Calu3 (cell line): ENCODE measurements at regions not wholly inside any gene's neighbourhood (a gene's known extent, or its start where the extent isn't known, plus 50 kb on each side); places are given as distances from the start of the nearest gene placed in this dataset.
"Not testable (repeated sequence)": the region's sequence is repeated elsewhere in the genome, so short reads cannot be mapped to it uniquely, and the experiment has no call there.

Experiments
- BruUV-seq: library from RNA; stranded (reverse); fragments of 400-500 nt; replicated peaks from 2 replicates; lab custom pipeline; 2021; lab: Mats Ljungman, UMichigan
- CTCF ChIA-PET: fragments of 300-600 bp; sonication (Branson Sonifier 250); formaldehyde crosslinking; loops from one replicate; lab custom pipeline; 2022; ENCODE audit warnings: antibody characterized with exemption; lab: Charles Lee
- DNase-seq: peaks from one replicate; pipeline ENCODE4 v3.0.0; 2022
- H3K27ac Mint-ChIP-seq: one replicate; pipeline ENCODE4 v1.8.0; 2022; ENCODE audit warnings: mixed read lengths; ENCODE audit not compliant: unreplicated experiment
- H3K27me3 Mint-ChIP-seq: one replicate; pipeline ENCODE4 v1.8.0; 2022; ENCODE audit warnings: mixed read lengths; ENCODE audit not compliant: unreplicated experiment
- H3K36me3 Mint-ChIP-seq: one replicate; pipeline ENCODE4 v1.8.0; 2022; ENCODE audit warnings: mild to moderate bottlenecking, moderate library complexity, mixed read lengths; ENCODE audit not compliant: insufficient read depth, unreplicated experiment
- H3K4me1 Mint-ChIP-seq: one replicate; pipeline ENCODE4 v1.8.0; 2022; ENCODE audit warnings: mild to moderate bottlenecking, low read depth, mixed read lengths; ENCODE audit not compliant: unreplicated experiment
- H3K4me3 Mint-ChIP-seq: one replicate; pipeline ENCODE4 v1.8.0; 2022; ENCODE audit warnings: mild to moderate bottlenecking, low read depth, moderate library complexity, mixed read lengths; ENCODE audit not compliant: unreplicated experiment
- H3K9me3 Mint-ChIP-seq: one replicate; pipeline ENCODE4 v1.8.0; 2022; ENCODE audit warnings: low read depth, mixed read lengths; ENCODE audit not compliant: unreplicated experiment
- intact Hi-C: fragments of 100-400 bp; cut with micrococcal nuclease; formaldehyde crosslinking; loops from one replicate; pipeline ENCODE4 v1.10.0; 2022; ENCODE audit not compliant: unreplicated experiment
- TF ChIP-seq, protein P1 (sequence below): fragments of 200-600 bp; IDR thresholded peaks from one replicate; pipeline ENCODE4 v1.8.0; 2022; ENCODE audit warnings: antibody characterized with exemption; ENCODE audit not compliant: unreplicated experiment

DNA sequence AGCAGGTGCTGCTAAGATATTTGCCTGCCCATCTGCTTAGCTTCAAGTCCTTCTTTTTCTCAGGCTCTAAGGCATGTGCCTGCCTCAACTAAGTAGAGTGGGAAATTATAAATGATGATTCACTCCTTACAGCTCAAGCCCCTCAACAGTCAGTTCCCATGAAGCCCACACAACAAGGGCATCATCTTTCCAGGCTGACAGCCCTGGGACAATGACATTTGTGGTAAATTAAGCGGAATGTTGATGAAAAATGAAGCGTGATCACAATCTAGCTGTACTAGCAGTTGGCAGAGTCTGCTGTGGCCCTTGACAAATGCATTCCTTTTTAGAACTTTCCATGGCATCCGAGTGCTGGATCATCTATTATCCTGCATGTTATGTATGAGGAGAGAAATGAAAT, 548.6 kb downstream of the KIF4B start:
- no peak for DNase-seq
- Mint-ChIP-seq H3K4me3 (no peak overlapping the region), H3K4me1 (no peaks in the 10 kb centered on the region), H3K27me3 (no peaks in the 10 kb centered on the region), H3K36me3 (no peaks in the 10 kb centered on the region), H3K27ac (no peak overlapping the region), H3K9me3 (peaks cover 28% of the 10 kb centered on the region)
- CTCF ChIA-PET, result interaction anchor here (0.6 kb wide), 1 partner anchor 641 kb away, joined by 3 read pairs; no protein-coding TSS in a partner anchor
- TF ChIP-seq, protein P1, sequence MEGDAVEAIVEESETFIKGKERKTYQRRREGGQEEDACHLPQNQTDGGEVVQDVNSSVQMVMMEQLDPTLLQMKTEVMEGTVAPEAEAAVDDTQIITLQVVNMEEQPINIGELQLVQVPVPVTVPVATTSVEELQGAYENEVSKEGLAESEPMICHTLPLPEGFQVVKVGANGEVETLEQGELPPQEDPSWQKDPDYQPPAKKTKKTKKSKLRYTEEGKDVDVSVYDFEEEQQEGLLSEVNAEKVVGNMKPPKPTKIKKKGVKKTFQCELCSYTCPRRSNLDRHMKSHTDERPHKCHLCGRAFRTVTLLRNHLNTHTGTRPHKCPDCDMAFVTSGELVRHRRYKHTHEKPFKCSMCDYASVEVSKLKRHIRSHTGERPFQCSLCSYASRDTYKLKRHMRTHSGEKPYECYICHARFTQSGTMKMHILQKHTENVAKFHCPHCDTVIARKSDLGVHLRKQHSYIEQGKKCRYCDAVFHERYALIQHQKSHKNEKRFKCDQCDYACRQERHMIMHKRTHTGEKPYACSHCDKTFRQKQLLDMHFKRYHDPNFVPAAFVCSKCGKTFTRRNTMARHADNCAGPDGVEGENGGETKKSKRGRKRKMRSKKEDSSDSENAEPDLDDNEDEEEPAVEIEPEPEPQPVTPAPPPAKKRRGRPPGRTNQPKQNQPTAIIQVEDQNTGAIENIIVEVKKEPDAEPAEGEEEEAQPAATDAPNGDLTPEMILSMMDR, result no peak
- no TSS peak for BruUV-seq
- intact Hi-C loops, result no loop called here

DNA sequence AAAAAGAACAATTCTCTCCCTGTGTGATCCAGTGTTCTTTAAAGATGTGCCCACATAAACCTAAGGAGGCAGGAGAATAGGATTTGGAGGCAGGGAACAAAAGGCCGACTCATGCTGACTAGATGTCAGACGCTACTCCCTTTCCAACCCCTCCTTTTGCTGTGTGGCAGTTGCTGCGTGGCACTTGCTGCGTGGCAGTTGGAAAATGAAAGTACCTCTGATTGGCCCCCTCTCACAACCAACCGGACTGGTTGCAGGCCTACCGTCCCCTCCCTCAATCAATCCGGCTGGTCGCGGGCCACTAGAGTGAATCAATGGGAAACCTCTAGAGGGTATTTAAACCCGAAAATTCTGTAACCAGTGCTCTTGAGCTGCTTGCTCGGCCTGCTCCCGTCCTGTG, 551.0 kb downstream of the KIF4B start:
- H3K36me3 Mint-ChIP-seq, result no peaks in the 10 kb centered on the region
- CTCF ChIA-PET, result no interaction called here

DNA sequence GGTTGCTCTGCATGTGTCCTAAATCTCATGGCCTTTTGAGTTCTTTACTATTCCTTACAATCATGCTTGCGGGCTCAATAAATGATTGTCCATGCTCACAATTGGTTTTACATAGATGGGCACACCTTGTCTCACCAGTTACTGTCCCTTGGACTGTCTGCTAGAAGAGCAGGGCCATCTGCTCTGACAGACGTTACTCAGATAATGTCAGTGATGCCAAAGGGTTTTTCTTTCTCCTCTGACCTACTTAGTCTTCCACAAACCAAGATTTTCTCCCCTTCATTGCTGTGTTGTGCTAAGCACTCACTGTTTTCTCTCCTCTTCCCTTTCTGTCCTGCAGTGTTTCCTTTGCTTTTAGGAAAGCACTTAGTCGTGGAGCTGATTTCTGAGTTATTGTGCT, 562.3 kb downstream of the KIF4B start:
- BruUV-seq, result no TSS peak
- intact Hi-C loops, result no loop called here
- H3K9me3 Mint-ChIP-seq, result peaks cover 8% of the 10 kb centered on the region
- CTCF ChIA-PET, result no interaction called here
- H3K4me1 Mint-ChIP-seq, result no peaks in the 10 kb centered on the region
- no peaks in the 10 kb centered on the region for H3K36me3 Mint-ChIP-seq
- TF ChIP-seq, protein P1, result no peak
- H3K4me3 Mint-ChIP-seq, result no peak overlapping the region
- H3K27me3 Mint-ChIP-seq, result no peaks in the 10 kb centered on the region
- DNase-seq, result no peak
- H3K27ac Mint-ChIP-seq, result no peak overlapping the region

More for the DNA sequence above, 551.0 kb downstream of the KIF4B start:
- TF ChIP-seq, protein P1, result no peak
- no peak overlapping the region for H3K27ac Mint-ChIP-seq
- BruUV-seq, result no TSS peak
- H3K4me3 Mint-ChIP-seq, result no peak overlapping the region
- H3K27me3 Mint-ChIP-seq, result no peaks in the 10 kb centered on the region
- DNase-seq, result no peak
- H3K4me1 Mint-ChIP-seq, result no peaks in the 10 kb centered on the region
- peaks cover 17% of the 10 kb centered on the region for H3K9me3 Mint-ChIP-seq
- intact Hi-C loops, result no loop called here

DNA sequence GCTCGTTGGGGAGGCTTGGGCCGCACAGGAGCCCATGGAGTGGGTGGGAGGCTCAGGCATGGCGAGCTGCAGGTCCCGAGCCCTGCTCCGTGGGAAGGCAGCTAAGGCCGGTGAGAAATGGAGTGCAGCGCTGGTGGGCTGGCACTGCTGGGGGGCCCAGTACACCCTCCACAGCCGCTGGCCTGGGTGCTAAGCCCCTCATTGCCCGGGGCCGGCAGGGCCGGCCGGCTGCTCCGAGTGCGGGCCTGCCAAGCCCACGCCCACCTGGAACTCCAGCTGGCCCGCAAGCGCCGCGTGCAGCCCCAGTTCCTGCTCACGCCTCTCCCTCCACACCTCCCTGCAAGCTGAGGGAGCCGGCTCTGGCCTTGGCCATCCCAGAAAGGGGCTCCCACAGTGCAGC, 573.3 kb downstream of the KIF4B start:
- H3K36me3 Mint-ChIP-seq, H3K4me3 Mint-ChIP-seq, CTCF ChIA-PET, intact Hi-C loops, H3K27ac Mint-ChIP-seq, DNase-seq, BruUV-seq, H3K9me3 Mint-ChIP-seq, H3K4me1 Mint-ChIP-seq, H3K27me3 Mint-ChIP-seq: not testable (repeated sequence)

DNA sequence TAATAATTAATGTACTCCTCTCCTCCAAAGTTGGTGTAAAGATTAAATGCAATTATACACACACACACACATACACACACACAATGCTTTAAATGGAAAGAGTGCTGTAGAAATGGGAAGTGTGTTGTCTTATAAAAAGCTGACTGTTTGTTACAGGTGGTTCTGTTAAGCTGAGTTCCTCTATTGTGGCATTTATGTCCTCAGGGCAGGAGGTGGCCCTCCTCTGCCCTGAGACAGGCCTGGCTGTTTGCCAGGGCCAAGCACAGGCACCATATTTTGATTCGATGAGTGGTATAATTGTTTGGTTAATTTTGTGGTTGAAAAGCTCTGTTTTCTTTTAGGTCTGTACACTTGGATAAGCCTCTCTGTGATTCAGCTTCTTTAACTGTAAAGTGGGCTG, 573.9 kb downstream of the KIF4B start:
- no peaks in the 10 kb centered on the region for H3K36me3 Mint-ChIP-seq
- TF ChIP-seq, protein P1, result no peak
- intact Hi-C loops, result no loop called here
- no peak overlapping the region for H3K4me3 Mint-ChIP-seq
- CTCF ChIA-PET, result no interaction called here
- BruUV-seq, result no TSS peak
- no peaks in the 10 kb centered on the region for H3K27me3 Mint-ChIP-seq
- H3K9me3 Mint-ChIP-seq, result peaks cover 3% of the 10 kb centered on the region
- no peak for DNase-seq
- H3K27ac Mint-ChIP-seq, result no peak overlapping the region
- no peaks in the 10 kb centered on the region for H3K4me1 Mint-ChIP-seq
